ENCODE measurements at regions not wholly inside any gene's neighbourhood (a gene's known extent, or its start where the extent isn't known, plus 50 kb on each side); places are given as distances from the start of the nearest gene placed in this dataset.

- ATAC-seq: no peak
- Mint-ChIP-seq H3K27me3 (ENCODE audit: low read depth) (no peaks in the 10 kb centered on the region; the same call in 1 of the 2 replicates), H3K36me3 (no peaks in the 10 kb centered on the region), H3K4me1 (no peaks in the 10 kb centered on the region), H3K27ac (no peak overlapping the region), H3K4me3 (no peak overlapping the region), H3K9me3 (peaks cover 4% of the 10 kb centered on the region; the same call in 1 of the 2 replicates)
- no peak for DNase-seq (ENCODE audit: low spot score)
- CTCF ChIA-PET: interaction anchor here (2.3 kb wide), 1 partner anchor 57 kb away, joined by 8 read pairs; the partner anchor contains the start of gene RASGRP1
- POLR2A ChIA-PET: interaction anchor here (0.6 kb wide), 1 partner anchor 337 kb away, joined by 3 read pairs; no protein-coding TSS in a partner anchor
- TF ChIP-seq ZNF219 (CRISPR knock-in tag; IDR thresholded peaks at IDR 0.05; ENCODE audit: borderline replicate concordance) (no peak), AR (CRISPR knock-in tag; IDR thresholded peaks at IDR 0.05) (no peak)
- TF ChIP-seq, protein P1, sequence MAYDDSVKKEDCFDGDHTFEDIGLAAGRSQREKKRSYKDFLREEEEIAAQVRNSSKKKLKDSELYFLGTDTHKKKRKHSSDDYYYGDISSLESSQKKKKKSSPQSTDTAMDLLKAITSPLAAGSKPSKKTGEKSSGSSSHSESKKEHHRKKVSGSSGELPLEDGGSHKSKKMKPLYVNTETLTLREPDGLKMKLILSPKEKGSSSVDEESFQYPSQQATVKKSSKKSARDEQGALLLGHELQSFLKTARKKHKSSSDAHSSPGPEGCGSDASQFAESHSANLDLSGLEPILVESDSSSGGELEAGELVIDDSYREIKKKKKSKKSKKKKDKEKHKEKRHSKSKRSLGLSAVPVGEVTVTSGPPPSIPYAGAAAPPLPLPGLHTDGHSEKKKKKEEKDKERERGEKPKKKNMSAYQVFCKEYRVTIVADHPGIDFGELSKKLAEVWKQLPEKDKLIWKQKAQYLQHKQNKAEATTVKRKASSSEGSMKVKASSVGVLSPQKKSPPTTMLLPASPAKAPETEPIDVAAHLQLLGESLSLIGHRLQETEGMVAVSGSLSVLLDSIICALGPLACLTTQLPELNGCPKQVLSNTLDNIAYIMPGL (CRISPR knock-in tag; IDR thresholded peaks at IDR 0.05): no peak
Observed at GRCh38 chr15:38620851-38621594, 56.4 kb upstream of the RASGRP1 start.

DNA sequence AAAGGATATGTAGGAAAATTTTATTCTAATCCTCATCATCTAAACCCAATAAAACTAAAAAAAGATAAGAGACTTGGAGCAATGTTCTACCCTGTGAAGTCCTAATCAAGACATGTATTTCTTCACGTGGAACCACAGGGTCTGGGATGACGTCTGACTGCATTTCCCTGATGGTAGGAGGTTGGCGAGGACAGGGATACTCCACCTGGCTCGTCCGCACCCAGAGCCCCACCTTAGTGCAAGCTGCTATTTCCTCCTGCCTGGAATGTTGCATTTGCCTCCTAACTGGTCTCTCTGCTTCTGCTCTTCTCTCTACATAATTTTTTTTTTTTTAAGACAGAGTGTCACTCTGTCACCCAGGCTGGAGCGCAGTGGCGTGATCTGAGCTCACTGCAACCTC, 57.7 kb upstream of the RASGRP1 start:
- ChIA-PET POLR2A (no interaction called here), CTCF (no interaction called here)
- DNase-seq (ENCODE audit: low spot score): no peak
- H3K4me3 Mint-ChIP-seq: no peak overlapping the region
- no peak for ATAC-seq
- no peaks in the 10 kb centered on the region; the same call in 1 of the 2 replicates for H3K27me3 Mint-ChIP-seq (ENCODE audit: low read depth)
- H3K4me1 Mint-ChIP-seq: 0 out of 2 replicates have a peak, but pooled peaks cover 2% of the 10 kb centered on the region
- H3K9me3 Mint-ChIP-seq: peaks cover 4% of the 10 kb centered on the region; the same call in 1 of the 2 replicates
- no peaks in the 10 kb centered on the region for H3K36me3 Mint-ChIP-seq
- no peak overlapping the region for H3K27ac Mint-ChIP-seq
- TF ChIP-seq NFYB (CRISPR knock-in tag; conservative IDR thresholded peaks at IDR 0.05; ENCODE audit: low read depth): no peak
- no peak for TF ChIP-seq EMX1 (CRISPR knock-in tag; IDR thresholded peaks at IDR 0.05)
- TF ChIP-seq RELA (CRISPR knock-in tag; IDR thresholded peaks at IDR 0.05; ENCODE audit: borderline replicate concordance): no peak
- no peak for TF ChIP-seq NFATC4 (CRISPR knock-in tag; IDR thresholded peaks at IDR 0.05)
- no peak for TF ChIP-seq ATF2 (CRISPR knock-in tag; IDR thresholded peaks at IDR 0.05; ENCODE audit: borderline replicate concordance, low read depth)
- TF ChIP-seq TCF7 (CRISPR knock-in tag; IDR thresholded peaks at IDR 0.05; ENCODE audit: low read depth): no peak
- no peak for TF ChIP-seq OVOL2 (CRISPR knock-in tag; IDR thresholded peaks at IDR 0.05; ENCODE audit: borderline replicate concordance)
- no peak for TF ChIP-seq SP1 (CRISPR knock-in tag; conservative IDR thresholded peaks at IDR 0.05)
- TF ChIP-seq ZNF232 (CRISPR knock-in tag; IDR thresholded peaks at IDR 0.05): no peak
- TF ChIP-seq, protein P2, sequence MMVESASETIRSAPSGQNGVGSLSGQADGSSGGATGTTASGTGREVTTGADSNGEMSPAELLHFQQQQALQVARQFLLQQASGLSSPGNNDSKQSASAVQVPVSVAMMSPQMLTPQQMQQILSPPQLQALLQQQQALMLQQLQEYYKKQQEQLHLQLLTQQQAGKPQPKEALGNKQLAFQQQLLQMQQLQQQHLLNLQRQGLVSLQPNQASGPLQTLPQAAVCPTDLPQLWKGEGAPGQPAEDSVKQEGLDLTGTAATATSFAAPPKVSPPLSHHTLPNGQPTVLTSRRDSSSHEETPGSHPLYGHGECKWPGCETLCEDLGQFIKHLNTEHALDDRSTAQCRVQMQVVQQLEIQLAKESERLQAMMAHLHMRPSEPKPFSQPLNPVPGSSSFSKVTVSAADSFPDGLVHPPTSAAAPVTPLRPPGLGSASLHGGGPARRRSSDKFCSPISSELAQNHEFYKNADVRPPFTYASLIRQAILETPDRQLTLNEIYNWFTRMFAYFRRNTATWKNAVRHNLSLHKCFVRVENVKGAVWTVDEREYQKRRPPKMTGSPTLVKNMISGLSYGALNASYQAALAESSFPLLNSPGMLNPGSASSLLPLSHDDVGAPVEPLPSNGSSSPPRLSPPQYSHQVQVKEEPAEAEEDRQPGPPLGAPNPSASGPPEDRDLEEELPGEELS (CRISPR knock-in tag; IDR thresholded peaks at IDR 0.05): no peak
- no peak for TF ChIP-seq ZNF512 (CRISPR knock-in tag; IDR thresholded peaks at IDR 0.05; ENCODE audit: borderline replicate concordance)
- no peak for TF ChIP-seq NR3C1 (CRISPR knock-in tag; conservative IDR thresholded peaks at IDR 0.05; ENCODE audit: low read depth)
- TF ChIP-seq SMAD4 (CRISPR knock-in tag; IDR thresholded peaks at IDR 0.05): no peak
- no peak for TF ChIP-seq ZNF425 (CRISPR knock-in tag; conservative IDR thresholded peaks at IDR 0.05)
- no peak for TF ChIP-seq ETV6 (CRISPR knock-in tag; IDR thresholded peaks at IDR 0.05)
- TF ChIP-seq TEAD4 (CRISPR knock-in tag; IDR thresholded peaks at IDR 0.05): no peak
- no peak for TF ChIP-seq IRF1 (CRISPR knock-in tag; IDR thresholded peaks at IDR 0.05)
